Breast epithelium (tissue), 3 donors: ENCODE measurements at regions not wholly inside any gene's neighbourhood (a gene's known extent, or its start where the extent isn't known, plus 50 kb on each side); places are given as distances from the start of the nearest gene placed in this dataset.

Experiments
- CTCF ChIP-seq, 3 donors: fragments of 450-650 bp; IDR thresholded peaks; one replicate each; pipeline ENCODE4 v1.5.1; 2016 to 2017; ENCODE audit warnings: antibody characterized with exemption in 3 of 3, mild to moderate bottlenecking in 3 of 3, moderate library complexity in 3 of 3
- POLR2A ChIP-seq: fragments of 450-650 bp; IDR thresholded peaks from one replicate; pipeline ENCODE4 v1.6.1; 2016; ENCODE audit warnings: antibody characterized with exemption, mild to moderate bottlenecking, moderate library complexity

DNA sequence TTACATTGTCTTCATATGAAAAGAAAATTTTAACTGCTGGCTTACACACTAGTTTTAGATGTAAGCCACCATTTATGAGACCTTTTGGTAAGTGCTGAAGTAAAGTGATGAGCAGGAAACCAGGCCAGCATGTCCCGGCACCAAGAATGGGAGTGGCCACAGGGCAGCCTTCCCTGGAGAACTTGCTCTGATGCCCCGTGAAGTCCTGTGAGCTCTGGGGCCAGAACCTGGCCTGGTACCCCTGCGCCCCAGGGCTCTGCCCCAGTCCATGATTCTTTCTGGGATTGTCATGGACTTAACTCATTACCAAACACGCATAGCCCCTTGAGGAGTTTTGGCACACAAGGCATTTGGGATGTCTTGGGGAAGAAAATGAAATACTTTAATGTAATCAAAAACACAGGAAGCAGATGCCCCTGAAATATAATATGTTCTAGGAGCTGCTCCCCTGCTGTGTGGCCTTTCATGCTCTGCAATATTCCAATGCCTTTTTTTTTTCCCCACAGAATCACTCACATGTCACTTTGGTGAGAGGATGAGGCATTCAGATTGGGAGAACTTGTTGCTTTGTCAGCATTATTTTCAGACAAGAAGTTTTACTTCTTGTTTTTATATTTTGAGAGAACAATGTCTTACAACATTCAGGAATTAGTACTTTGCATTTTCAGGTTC, 53.1 kb upstream of the CXCL12 start:
- no peak for TF ChIP-seq CTCF (IDR thresholded peaks at IDR 0.05)
- TF ChIP-seq POLR2A: no peak
